ENCODE measurements at regions not wholly inside any gene's neighbourhood (a gene's known extent, or its start where the extent isn't known, plus 50 kb on each side); places are given as distances from the start of the nearest gene placed in this dataset.

- no peak for TF ChIP-seq CTCF (conservative IDR thresholded peaks at IDR 0.05; ENCODE audit: low read length)
- TF ChIP-seq EZH2phosphoT487 (IDR thresholded peaks at IDR 0.05; ENCODE audit: borderline replicate concordance, low read depth, low read length), result no peak
Measured at GRCh38 chr13:111564606-111565005, 244.2 kb downstream of the TEX29 start.
